Caco-2 (cell line): ENCODE measurements at regions not wholly inside any gene's neighbourhood (a gene's known extent, or its start where the extent isn't known, plus 50 kb on each side); places are given as distances from the start of the nearest gene placed in this dataset.

Experiments
- BruUV-seq: library from RNA; stranded (reverse); fragments of 400-500 nt; replicated peaks from 2 replicates; lab custom pipeline; 2021; lab: Mats Ljungman, UMichigan
- CTCF ChIA-PET: fragments of 300-600 bp; sonication (Branson Sonifier 250); formaldehyde crosslinking; loops from one replicate; lab custom pipeline; 2022; ENCODE audit warnings: antibody characterized with exemption; lab: Charles Lee
- POLR2A ChIA-PET: fragments of 300-600 bp; sonication (Branson Sonifier 250); formaldehyde crosslinking; loops from one replicate; lab custom pipeline; 2022; ENCODE audit warnings: antibody characterized with exemption; lab: Charles Lee
- DNase-seq, 2 experiments: peaks; one replicate each; pipeline versions ENCODE4 v3.0.0 to v3.0.0-alpha.2; 2020 to 2022
- H3K27me3 ChIP-seq: replicated peaks from 2 replicates; pipeline ENCODE4 v1.6.0; 2011; ENCODE audit warnings: low read length; ENCODE audit not compliant: control insufficient read depth, insufficient read depth
- H3K36me3 ChIP-seq: 2 replicates; pipeline ENCODE4 v1.5.1; 2011; ENCODE audit warnings: low read length; ENCODE audit not compliant: control insufficient read depth, insufficient read depth
- H3K4me1 ChIP-seq: fragments of 250-450 bp; sonication (Bioruptor Pico); 2 replicates; pipeline ENCODE4 v1.5.1; 2020; ENCODE audit warnings: mild to moderate bottlenecking
- H3K4me3 ChIP-seq: 2 replicates; pipeline ENCODE4 v1.5.1; 2011; ENCODE audit warnings: low read depth, mild to moderate bottlenecking, control low read depth, low read length
- H3K9me3 ChIP-seq: fragments of 250-450 bp; sonication (Bioruptor Pico); 2 replicates; pipeline ENCODE4 v1.5.1; 2020; ENCODE audit warnings: mild to moderate bottlenecking, moderate library complexity
- H3K27ac Mint-ChIP-seq: one replicate; pipeline ENCODE4 v1.8.0; 2022; ENCODE audit warnings: mixed read lengths; ENCODE audit not compliant: unreplicated experiment
- H3K27me3 Mint-ChIP-seq: one replicate; pipeline ENCODE4 v1.8.0; 2022; ENCODE audit warnings: mixed read lengths; ENCODE audit not compliant: insufficient read depth, unreplicated experiment
- H3K36me3 Mint-ChIP-seq: one replicate; pipeline ENCODE4 v1.8.0; 2022; ENCODE audit warnings: mild to moderate bottlenecking, mixed read lengths; ENCODE audit not compliant: insufficient read depth, unreplicated experiment
- H3K4me1 Mint-ChIP-seq: one replicate; pipeline ENCODE4 v1.8.0; 2022; ENCODE audit warnings: low read depth, mixed read lengths; ENCODE audit not compliant: unreplicated experiment
- H3K4me3 Mint-ChIP-seq: one replicate; pipeline ENCODE4 v1.8.0; 2022; ENCODE audit warnings: mild to moderate bottlenecking, moderate library complexity, mixed read lengths; ENCODE audit not compliant: unreplicated experiment
- H3K9me3 Mint-ChIP-seq: one replicate; pipeline ENCODE4 v1.8.0; 2022; ENCODE audit warnings: mixed read lengths; ENCODE audit not compliant: unreplicated experiment
- CTCF ChIP-seq, 2 experiments: fragments of 200-600 bp in 1 of 2; IDR thresholded peaks; 1 replicate in 1 of 2; 2 replicates in 1 of 2; pipeline versions ENCODE4 v1.5.1 to v1.8.0; 2011 to 2022; ENCODE audit warnings: antibody characterized with exemption in 1 of 2, control low read depth in 1 of 2, inconsistent platforms in 1 of 2, low read depth in 1 of 2, low read length in 1 of 2, mild to moderate bottlenecking in 1 of 2, moderate library complexity in 1 of 2; ENCODE audit not compliant: insufficient read depth in 1 of 2, severe bottlenecking in 1 of 2, unreplicated experiment in 1 of 2
- intact Hi-C: fragments of 100-400 bp; cut with micrococcal nuclease; formaldehyde crosslinking; loops from one replicate; pipeline ENCODE4 v1.10.0; 2022; ENCODE audit not compliant: unreplicated experiment

- no TSS peak for BruUV-seq
- ChIA-PET POLR2A (no interaction called here), CTCF (no interaction called here)
These were observed 98.0 kb downstream of the RND3 start for GRCh38 chr2:150389447-150389846.

GRCh38 chr2:150388289-150388625, 99.2 kb downstream of the RND3 start:
- no peak overlapping the region for H3K4me3 Mint-ChIP-seq
- H3K27me3 Mint-ChIP-seq = no peaks in the 10 kb centered on the region
- Histone ChIP-seq H3K27me3 (no peaks in the 10 kb centered on the region), H3K36me3 (no peaks in the 10 kb centered on the region), H3K4me3 (no peak overlapping the region), H3K4me1 (0 out of 2 replicates have a peak, but pooled peaks cover 4% of the 10 kb centered on the region), H3K9me3 (peaks cover 11% of the 10 kb centered on the region)
- peaks cover 13% of the 10 kb centered on the region for H3K9me3 Mint-ChIP-seq
- H3K4me1 Mint-ChIP-seq = no peaks in the 10 kb centered on the region
- ChIA-PET CTCF (no interaction called here), POLR2A (no interaction called here)
- no peak for TF ChIP-seq CTCF (IDR thresholded peaks at IDR 0.05; ENCODE audit: insufficient read depth in 1 of 2, low read depth in 1 of 2, low read length in 1 of 2, severe bottlenecking in 1 of 2, unreplicated experiment in 1 of 2)
- BruUV-seq = no TSS peak
- DNase-seq = no peak
- H3K27ac Mint-ChIP-seq = no peak overlapping the region
- intact Hi-C loops = no loop called here
- H3K36me3 Mint-ChIP-seq = no peaks in the 10 kb centered on the region

More at GRCh38 chr2:150389447-150389846, 98.0 kb downstream of the RND3 start:
- intact Hi-C loops = no loop called here
- no peak for TF ChIP-seq CTCF (IDR thresholded peaks at IDR 0.05; ENCODE audit: insufficient read depth in 1 of 2, low read depth in 1 of 2, low read length in 1 of 2, severe bottlenecking in 1 of 2, unreplicated experiment in 1 of 2)
- H3K27me3 Mint-ChIP-seq = no peaks in the 10 kb centered on the region
- peaks cover 5% of the 10 kb centered on the region for H3K4me1 Mint-ChIP-seq
- H3K36me3 Mint-ChIP-seq = no peaks in the 10 kb centered on the region
- Histone ChIP-seq H3K36me3 (no peaks in the 10 kb centered on the region), H3K4me3 (no peak overlapping the region), H3K9me3 (peaks cover 11% of the 10 kb centered on the region), H3K4me1 (0 out of 2 replicates have a peak, but pooled peaks cover 4% of the 10 kb centered on the region), H3K27me3 (no peaks in the 10 kb centered on the region)
- no peak overlapping the region for H3K4me3 Mint-ChIP-seq
- H3K9me3 Mint-ChIP-seq = peaks cover under 1% of the 10 kb centered on the region
- DNase-seq = no peak
- H3K27ac Mint-ChIP-seq = no peak overlapping the region

- DNase-seq = no peak
- Mint-ChIP-seq H3K4me3 (no peak overlapping the region), H3K4me1 (no peaks in the 10 kb centered on the region), H3K36me3 (no peaks in the 10 kb centered on the region), H3K27ac (no peak overlapping the region), H3K9me3 (peaks cover 18% of the 10 kb centered on the region), H3K27me3 (no peaks in the 10 kb centered on the region)
- intact Hi-C loops = no loop called here
- H3K36me3 ChIP-seq = no peaks in the 10 kb centered on the region
- no peak overlapping the region for H3K4me3 ChIP-seq
- TF ChIP-seq CTCF (IDR thresholded peaks at IDR 0.05; ENCODE audit: insufficient read depth in 1 of 2, low read depth in 1 of 2, low read length in 1 of 2, severe bottlenecking in 1 of 2, unreplicated experiment in 1 of 2) = no peak
- ChIA-PET POLR2A (no interaction called here), CTCF (no interaction called here)
- no peaks in the 10 kb centered on the region for H3K27me3 ChIP-seq
- peaks cover 11% of the 10 kb centered on the region for H3K9me3 ChIP-seq
- H3K4me1 ChIP-seq = 0 out of 2 replicates have a peak, but pooled peaks cover 3% of the 10 kb centered on the region
- no TSS peak for BruUV-seq
These were observed 99.7 kb downstream of the RND3 start for GRCh38 chr2:150387586-150388288.
